GM12874 (cell line): ENCODE measurements at regions not wholly inside any gene's neighbourhood (a gene's known extent, or its start where the extent isn't known, plus 50 kb on each side); places are given as distances from the start of the nearest gene placed in this dataset.

Source experiments
- TF ChIP-seq, protein P1 (sequence below): IDR thresholded peaks from 2 replicates; pipeline ENCODE4 v1.5.1; 2011; ENCODE audit warnings: low read depth, mild to moderate bottlenecking, control low read depth, low read length, moderate library complexity; ENCODE audit not compliant: insufficient read depth

DNA sequence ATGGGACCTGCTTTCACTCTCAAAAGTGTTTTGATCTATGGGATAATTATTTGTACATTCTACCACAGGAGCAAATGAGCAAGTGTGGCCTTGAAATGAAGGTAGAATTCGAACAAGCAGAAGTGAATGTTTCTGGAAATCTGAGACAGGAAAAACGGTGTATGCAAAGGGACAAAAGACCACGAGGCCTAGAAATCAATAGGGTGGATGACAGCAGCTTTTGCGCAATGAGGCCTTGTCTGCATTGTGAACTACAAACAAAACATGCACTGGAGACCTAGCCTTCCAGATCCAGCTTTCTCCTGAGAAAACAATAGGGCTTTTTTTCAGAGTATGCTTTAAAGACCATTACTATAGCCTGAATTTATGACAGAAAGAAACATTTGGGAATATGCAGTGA lies 1137.0 kb downstream of the ROBO2 start:
- TF ChIP-seq, protein P1, sequence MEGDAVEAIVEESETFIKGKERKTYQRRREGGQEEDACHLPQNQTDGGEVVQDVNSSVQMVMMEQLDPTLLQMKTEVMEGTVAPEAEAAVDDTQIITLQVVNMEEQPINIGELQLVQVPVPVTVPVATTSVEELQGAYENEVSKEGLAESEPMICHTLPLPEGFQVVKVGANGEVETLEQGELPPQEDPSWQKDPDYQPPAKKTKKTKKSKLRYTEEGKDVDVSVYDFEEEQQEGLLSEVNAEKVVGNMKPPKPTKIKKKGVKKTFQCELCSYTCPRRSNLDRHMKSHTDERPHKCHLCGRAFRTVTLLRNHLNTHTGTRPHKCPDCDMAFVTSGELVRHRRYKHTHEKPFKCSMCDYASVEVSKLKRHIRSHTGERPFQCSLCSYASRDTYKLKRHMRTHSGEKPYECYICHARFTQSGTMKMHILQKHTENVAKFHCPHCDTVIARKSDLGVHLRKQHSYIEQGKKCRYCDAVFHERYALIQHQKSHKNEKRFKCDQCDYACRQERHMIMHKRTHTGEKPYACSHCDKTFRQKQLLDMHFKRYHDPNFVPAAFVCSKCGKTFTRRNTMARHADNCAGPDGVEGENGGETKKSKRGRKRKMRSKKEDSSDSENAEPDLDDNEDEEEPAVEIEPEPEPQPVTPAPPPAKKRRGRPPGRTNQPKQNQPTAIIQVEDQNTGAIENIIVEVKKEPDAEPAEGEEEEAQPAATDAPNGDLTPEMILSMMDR: no peak

DNA sequence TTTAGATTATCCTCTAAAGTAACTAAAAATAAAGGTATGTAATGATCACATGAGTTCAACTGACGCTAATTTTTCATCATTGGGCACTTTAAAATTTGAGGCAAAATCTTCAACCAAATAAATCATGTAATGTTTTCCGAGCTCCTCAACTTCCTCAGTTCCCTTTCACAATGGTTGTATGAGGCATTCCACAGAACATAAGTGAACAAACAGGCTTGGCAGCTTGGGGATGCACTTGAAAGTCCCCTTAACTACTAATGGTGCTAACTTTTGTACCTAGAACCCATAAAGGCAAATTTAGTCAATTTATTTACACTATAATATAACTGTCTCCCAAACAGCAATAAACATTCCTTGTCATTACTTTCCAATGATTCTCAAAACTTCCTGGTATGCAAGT lies 1137.9 kb downstream of the ROBO2 start:
- TF ChIP-seq, protein P1: no peak

DNA sequence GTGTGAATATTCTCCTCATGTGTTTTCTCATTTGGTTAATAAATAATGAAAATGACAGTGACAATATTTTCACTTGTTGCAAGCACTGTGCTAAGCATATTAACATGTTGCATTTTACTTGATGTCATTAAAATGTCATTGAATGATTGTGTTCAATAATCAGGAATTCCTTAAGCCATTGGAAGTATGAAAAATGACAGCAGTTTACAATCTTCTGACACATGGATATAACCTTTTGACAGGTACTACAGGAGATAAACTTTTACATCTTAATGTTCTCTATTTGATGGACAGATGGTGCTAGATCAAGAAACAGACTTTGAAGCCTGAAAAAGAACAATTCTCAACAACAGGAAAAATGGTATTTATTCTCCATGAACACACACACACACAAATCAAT lies 1138.3 kb downstream of the ROBO2 start:
- TF ChIP-seq, protein P1: no peak

DNA sequence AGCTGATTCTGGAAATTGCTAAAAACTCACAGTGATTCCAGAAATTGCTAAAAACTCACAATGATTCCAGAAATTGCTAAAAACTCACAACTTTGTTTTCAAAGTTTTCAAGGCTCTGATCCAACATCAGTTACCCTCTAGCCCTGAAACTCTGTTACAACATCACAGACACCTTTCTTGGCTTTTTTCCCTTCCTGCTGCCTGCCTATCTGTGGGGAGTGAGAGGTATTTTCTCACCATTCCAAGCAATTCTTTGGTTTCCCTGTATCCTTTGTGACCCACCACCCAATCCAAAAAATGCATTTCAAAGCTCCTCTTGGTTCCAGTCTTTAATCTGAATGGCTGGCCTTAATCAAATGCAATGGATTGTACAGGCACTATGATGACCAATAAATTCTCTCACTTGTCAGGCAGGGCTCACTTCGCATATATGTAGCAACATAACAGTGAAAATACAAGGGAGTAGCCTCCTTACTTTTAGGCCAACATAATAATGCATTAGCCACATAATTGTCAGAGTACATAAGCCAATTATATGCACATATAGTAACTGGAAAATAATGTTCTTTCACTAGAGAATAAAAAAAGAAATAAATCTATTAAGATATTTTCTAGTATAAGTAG lies 1139.0 kb downstream of the ROBO2 start:
- TF ChIP-seq, protein P1: no peak

DNA sequence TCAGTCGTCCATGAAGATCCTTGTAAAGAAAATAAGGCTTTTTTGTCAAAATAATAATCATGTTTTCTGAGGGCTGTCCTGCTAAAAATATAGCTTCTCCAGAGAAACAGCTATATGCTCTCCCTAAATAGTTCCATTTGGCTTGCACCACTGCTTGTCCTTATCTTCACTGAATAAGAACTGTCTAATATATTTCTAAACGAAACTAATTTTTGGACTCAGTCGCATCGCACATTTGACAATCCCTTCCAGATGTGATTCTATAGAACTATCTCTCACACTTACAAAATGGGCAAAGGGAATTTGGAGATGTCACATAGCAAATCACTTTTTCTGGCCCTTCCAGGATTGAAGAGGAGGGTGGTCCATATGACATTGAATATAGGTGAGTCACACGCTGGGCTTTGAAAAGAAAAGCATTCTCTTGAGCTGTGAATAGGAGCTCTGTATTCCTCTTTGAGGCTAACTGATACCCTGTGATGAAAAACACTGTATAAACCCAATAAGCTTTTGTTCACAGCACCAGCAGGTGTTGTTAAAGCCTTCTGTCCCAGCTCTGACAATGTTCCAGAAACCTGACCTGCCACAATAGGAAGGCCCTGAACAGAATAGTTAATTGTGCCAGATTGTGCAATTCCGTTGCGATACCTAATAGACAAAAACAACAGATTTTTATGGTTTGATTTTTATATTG lies 1144.2 kb downstream of the ROBO2 start:
- TF ChIP-seq, protein P1: no peak

DNA sequence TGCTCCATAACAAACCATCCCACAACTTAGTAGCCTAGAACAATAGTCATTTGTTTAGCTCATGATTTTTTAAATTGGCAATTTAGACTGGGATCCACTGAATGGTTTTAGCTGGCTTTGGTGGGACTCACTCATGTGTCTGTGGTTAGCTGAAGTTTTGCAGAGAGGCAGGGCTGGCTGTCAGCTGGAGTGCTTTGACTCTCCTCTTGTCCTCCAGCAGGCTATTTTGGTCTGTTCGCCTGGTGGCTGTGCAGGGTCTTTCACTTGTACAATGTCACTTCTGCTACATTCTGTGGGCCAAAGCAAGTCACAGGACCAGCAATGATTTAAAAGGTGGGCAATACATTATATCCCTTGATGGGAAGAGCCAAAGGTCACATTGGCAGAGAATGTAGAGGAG lies 1146.5 kb downstream of the ROBO2 start:
- TF ChIP-seq, protein P1: no peak

DNA sequence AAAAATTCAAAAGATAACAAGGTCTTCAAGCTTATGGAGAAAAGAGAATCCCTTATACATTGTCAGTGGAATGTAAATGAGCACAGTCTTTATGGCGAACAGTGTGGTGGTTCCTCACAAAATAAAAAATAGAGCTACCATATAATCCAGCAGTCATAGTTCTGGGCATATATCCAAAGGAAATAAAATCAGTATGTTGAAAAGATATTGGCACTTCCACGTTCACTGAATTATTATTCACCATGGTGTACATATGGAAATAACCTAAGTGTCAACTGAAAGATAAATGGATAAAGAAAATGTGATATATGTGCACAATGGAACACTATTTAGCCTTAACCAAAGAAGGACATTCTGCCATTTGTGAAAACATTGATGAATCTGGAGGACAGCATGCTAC lies 1161.2 kb downstream of the ROBO2 start:
- TF ChIP-seq, protein P1: no peak
